ENCODE measurements at regions not wholly inside any gene's neighbourhood (a gene's known extent, or its start where the extent isn't known, plus 50 kb on each side); places are given as distances from the start of the nearest gene placed in this dataset.
A peak's percentile ranks its signal among the peaks of the same experiment; 100 is the strongest.

DNA sequence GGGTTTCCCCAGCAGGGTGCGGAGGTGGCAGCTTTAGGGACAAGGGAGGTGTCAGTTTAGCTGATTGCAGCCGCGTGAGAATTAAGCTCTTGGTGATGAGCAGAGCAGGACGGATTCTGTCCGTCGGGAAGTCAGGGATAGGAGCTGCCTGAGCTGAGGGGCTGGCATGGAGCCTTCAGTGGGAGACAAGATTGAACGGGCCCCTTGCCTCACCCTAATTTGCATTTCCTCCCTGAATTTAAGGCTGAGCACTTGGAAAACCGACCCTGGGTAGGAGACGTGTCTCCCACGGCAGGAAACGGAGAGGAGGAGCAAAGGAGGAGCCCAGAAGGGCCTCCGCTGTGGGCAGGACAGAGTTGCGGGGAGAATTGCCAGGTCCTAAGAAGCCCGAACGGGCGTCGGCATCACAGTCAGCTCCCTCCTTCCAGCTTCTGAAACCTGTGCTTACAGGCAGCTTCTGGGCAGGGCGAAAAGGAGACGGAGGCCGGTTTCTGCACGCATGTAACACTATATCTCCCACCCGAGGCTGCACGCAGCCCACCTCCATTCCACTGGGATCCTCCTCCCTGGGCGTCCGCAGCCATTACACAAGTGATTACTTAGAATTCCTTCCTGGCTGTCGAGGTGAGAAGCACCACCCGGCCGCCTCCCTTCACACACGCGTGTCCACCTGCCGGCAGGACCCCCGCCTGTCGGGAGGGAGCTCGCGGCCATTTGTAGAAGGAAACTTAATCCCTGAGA, 345.8 kb downstream of the BRD1 start:
- CTCF ChIA-PET, result no interaction called here
- POLR2A ChIA-PET, result no interaction called here
- H3K27me3 ChIP-seq (ENCODE audit: control insufficient read depth, insufficient read depth, low read length), result no peaks in the 10 kb centered on the region; the same call in 1 of the 2 replicates
- TF ChIP-seq POLR2AphosphoS5 (IDR thresholded peaks at IDR 0.05; ENCODE audit: low read depth, low read length) (no peak), CTCF (IDR thresholded peaks at IDR 0.05) (no peak), TCF7L2 (IDR thresholded peaks at IDR 0.05; ENCODE audit: low read depth, low read length) (no peak), SIN3A (IDR thresholded peaks at IDR 0.05; ENCODE audit: borderline replicate concordance, insufficient read depth, low read depth, low read length) (no peak)
- TF ChIP-seq, protein P1, sequence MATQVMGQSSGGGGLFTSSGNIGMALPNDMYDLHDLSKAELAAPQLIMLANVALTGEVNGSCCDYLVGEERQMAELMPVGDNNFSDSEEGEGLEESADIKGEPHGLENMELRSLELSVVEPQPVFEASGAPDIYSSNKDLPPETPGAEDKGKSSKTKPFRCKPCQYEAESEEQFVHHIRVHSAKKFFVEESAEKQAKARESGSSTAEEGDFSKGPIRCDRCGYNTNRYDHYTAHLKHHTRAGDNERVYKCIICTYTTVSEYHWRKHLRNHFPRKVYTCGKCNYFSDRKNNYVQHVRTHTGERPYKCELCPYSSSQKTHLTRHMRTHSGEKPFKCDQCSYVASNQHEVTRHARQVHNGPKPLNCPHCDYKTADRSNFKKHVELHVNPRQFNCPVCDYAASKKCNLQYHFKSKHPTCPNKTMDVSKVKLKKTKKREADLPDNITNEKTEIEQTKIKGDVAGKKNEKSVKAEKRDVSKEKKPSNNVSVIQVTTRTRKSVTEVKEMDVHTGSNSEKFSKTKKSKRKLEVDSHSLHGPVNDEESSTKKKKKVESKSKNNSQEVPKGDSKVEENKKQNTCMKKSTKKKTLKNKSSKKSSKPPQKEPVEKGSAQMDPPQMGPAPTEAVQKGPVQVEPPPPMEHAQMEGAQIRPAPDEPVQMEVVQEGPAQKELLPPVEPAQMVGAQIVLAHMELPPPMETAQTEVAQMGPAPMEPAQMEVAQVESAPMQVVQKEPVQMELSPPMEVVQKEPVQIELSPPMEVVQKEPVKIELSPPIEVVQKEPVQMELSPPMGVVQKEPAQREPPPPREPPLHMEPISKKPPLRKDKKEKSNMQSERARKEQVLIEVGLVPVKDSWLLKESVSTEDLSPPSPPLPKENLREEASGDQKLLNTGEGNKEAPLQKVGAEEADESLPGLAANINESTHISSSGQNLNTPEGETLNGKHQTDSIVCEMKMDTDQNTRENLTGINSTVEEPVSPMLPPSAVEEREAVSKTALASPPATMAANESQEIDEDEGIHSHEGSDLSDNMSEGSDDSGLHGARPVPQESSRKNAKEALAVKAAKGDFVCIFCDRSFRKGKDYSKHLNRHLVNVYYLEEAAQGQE (IDR thresholded peaks at IDR 0.05; ENCODE audit: insufficient read depth in 1 of 2, low read depth in 2 of 2, low read length in 1 of 2), result no peak
- no peak for ATAC-seq
- no peak for DNase-seq (ENCODE audit: low read depth, low spot score)
- H3K36me3 ChIP-seq (ENCODE audit: control insufficient read depth, insufficient read depth, low read length), result no peaks in the 10 kb centered on the region
- in situ Hi-C loops (cut with HindIII; ENCODE audit: low pct_unique_long_range_greater_than_20kb, low sequenced_read_pairs), result no loop called here
- intact Hi-C loops (cut with micrococcal nuclease; ENCODE audit: unreplicated experiment), result no loop called here
- no peaks in the 10 kb centered on the region for H3K9me3 ChIP-seq (ENCODE audit: control insufficient read depth, insufficient read depth, low read depth, low read length)
- BruUV-seq (replicated peaks), result no TSS peak
- no peaks in the 10 kb centered on the region for H3K4me1 ChIP-seq (ENCODE audit: control insufficient read depth, insufficient read depth, low read length)
- H3K4me3 ChIP-seq (ENCODE audit: low read depth in 2 of 2, low read length in 2 of 2), result peak overlapping the region; percentile 8 to 29
- no peak overlapping the region for H3K27ac ChIP-seq (ENCODE audit: low read length)

DNA sequence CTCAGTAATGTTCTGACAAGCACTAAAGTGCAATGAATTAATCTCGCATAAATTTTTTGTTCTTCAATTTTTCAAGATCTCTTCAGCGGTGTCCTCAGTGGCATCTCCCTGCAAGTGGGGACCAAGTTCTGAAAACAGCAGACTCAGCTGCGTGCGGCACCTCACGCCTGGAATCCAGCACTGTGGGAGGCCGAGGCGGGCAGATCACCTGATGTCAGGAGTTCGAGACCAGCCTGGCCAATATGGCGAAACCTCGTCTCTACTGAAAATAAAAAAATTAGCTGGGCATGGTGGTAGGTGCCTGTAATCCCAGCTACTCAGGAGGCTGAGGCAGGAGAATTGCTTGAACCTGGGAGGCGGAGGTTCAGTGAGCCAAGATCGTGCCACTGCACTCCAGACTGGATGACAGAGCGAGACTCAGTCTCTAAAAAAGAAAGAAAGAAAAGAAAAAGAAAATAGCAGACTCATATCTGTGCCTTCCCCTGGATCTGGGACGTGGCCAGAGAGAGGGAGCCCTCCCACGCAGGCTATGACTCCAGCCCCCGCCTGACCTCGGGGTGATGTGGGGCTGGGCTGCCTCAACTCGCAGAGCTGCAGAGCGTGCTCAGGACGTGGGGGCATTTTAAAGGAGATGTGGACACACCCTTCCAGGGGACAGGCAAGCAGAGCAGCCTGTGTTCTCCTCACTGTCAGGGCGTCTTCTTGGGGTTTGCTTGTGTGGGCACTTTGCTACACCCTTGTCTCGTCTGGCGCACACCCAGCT, 346.6 kb downstream of the BRD1 start:
- H3K4me1 ChIP-seq (ENCODE audit: control insufficient read depth, insufficient read depth, low read length), result no peaks in the 10 kb centered on the region
- no TSS peak for BruUV-seq (replicated peaks)
- DNase-seq (ENCODE audit: low read depth, low spot score) (no peak), ATAC-seq (no peak; the same call in 1 of the 2 replicates)
- H3K36me3 ChIP-seq (ENCODE audit: control insufficient read depth, insufficient read depth, low read length), result no peaks in the 10 kb centered on the region
- H3K9me3 ChIP-seq (ENCODE audit: control insufficient read depth, insufficient read depth, low read depth, low read length), result no peaks in the 10 kb centered on the region
- intact Hi-C loops (cut with micrococcal nuclease; ENCODE audit: unreplicated experiment), result no loop called here
- POLR2A ChIA-PET, result no interaction called here
- TF ChIP-seq CTCF (IDR thresholded peaks at IDR 0.05) (no peak), SIN3A (IDR thresholded peaks at IDR 0.05; ENCODE audit: borderline replicate concordance, insufficient read depth, low read depth, low read length) (no peak), TCF7L2 (IDR thresholded peaks at IDR 0.05; ENCODE audit: low read depth, low read length) (no peak), POLR2AphosphoS5 (IDR thresholded peaks at IDR 0.05; ENCODE audit: low read depth, low read length) (no peak)
- TF ChIP-seq, protein P1 (IDR thresholded peaks at IDR 0.05; ENCODE audit: insufficient read depth in 1 of 2, low read depth in 2 of 2, low read length in 1 of 2), result no peak
- H3K27ac ChIP-seq (ENCODE audit: low read length), result no peak overlapping the region
- H3K4me3 ChIP-seq (ENCODE audit: low read depth in 2 of 2, low read length in 2 of 2), result no peak overlapping the region
- CTCF ChIA-PET, result no interaction called here
- in situ Hi-C loops (cut with HindIII; ENCODE audit: low pct_unique_long_range_greater_than_20kb, low sequenced_read_pairs), result no loop called here
- no peaks in the 10 kb centered on the region; the same call in 1 of the 2 replicates for H3K27me3 ChIP-seq (ENCODE audit: control insufficient read depth, insufficient read depth, low read length)

Measured in Panc1 (cell line).